ENCODE measurements at regions not wholly inside any gene's neighbourhood (a gene's known extent, or its start where the extent isn't known, plus 50 kb on each side); places are given as distances from the start of the nearest gene placed in this dataset.

- Histone ChIP-seq H3K27me3 (ENCODE audit: insufficient read depth, low read length, poor library complexity) (no peaks in the 10 kb centered on the region), H3K4me2 (ENCODE audit: low read length) (no peak overlapping the region), H4K8ac (ENCODE audit: low read depth, low read length) (no peak overlapping the region), H3K56ac (ENCODE audit: low read length) (no peak overlapping the region), H3K79me1 (ENCODE audit: low read length) (no peaks in the 10 kb centered on the region), H2BK15ac (replicated peaks; ENCODE audit: low read depth) (no peak overlapping the region), H4K5ac (ENCODE audit: low read length) (no peak overlapping the region), H3K23ac (ENCODE audit: low read length) (no peak overlapping the region), H2AK5ac (ENCODE audit: low read length) (no peak overlapping the region), H3K18ac (ENCODE audit: low read length) (no peak overlapping the region), H3K4ac (ENCODE audit: low read depth, low read length) (no peak overlapping the region), H3K27ac (ENCODE audit: low read depth, low read length) (no peak overlapping the region), H3K79me2 (ENCODE audit: control insufficient read depth, insufficient read depth, low read length) (no peaks in the 10 kb centered on the region), H2BK5ac (ENCODE audit: low read length) (no peak overlapping the region), H3K9ac (ENCODE audit: low read length) (no peak overlapping the region), H3K4me1 (ENCODE audit: control insufficient read depth, low read depth, low read length) (no peaks in the 10 kb centered on the region), H3K36me3 (ENCODE audit: control insufficient read depth, insufficient read depth, low read length) (no peaks in the 10 kb centered on the region), H2BK120ac (ENCODE audit: low read depth, low read length) (no peak overlapping the region), H3K4me3 (ENCODE audit: low read length) (no peak overlapping the region)
- no peak for DNase-seq
- whole genome bisulfite sequencing (ENCODE audit: extremely low coverage, insufficient coverage, low lambda C conversion rate), result no CpG with 5 or more reads among the region's 2 CpGs
Measured at GRCh38 chr14:42854061-42854460, 1247.4 kb downstream of the LRFN5 start.

DNA sequence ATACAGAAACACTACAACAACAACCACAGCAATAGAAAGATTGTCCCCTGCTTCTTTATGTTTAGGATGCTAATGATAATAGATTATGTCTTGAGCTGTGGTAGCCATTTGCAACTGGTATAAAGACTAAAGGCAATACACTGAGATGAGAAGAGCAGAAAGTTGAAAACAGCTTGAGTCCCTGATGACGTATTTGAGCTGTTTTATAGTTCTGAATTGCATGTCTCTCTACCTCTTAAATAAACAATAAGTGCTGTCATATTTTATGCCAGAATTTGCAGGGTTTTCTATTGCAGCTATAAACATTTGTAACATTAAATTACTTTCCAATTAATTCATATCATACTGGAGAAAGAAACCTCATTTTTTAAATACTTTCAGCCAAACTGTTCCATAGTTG, 1242.0 kb downstream of the LRFN5 start:
- no CpG with 5 or more reads among the region's 1 CpG for WGBS (ENCODE audit: extremely low coverage, insufficient coverage, low lambda C conversion rate)
- Histone ChIP-seq H3K23ac (ENCODE audit: low read length) (no peak overlapping the region), H3K4me3 (ENCODE audit: low read length) (no peak overlapping the region), H3K56ac (ENCODE audit: low read length) (no peak overlapping the region), H3K79me1 (ENCODE audit: low read length) (no peaks in the 10 kb centered on the region), H3K36me3 (ENCODE audit: control insufficient read depth, insufficient read depth, low read length) (no peaks in the 10 kb centered on the region), H2AK5ac (ENCODE audit: low read length) (no peak overlapping the region), H4K8ac (ENCODE audit: low read depth, low read length) (no peak overlapping the region), H3K4me1 (ENCODE audit: control insufficient read depth, low read depth, low read length) (no peaks in the 10 kb centered on the region), H2BK5ac (ENCODE audit: low read length) (no peak overlapping the region), H3K4me2 (ENCODE audit: low read length) (no peak overlapping the region), H4K5ac (ENCODE audit: low read length) (no peak overlapping the region), H2BK15ac (replicated peaks; ENCODE audit: low read depth) (no peak overlapping the region), H3K27ac (ENCODE audit: low read depth, low read length) (no peak overlapping the region), H2BK120ac (ENCODE audit: low read depth, low read length) (no peak overlapping the region), H3K4ac (ENCODE audit: low read depth, low read length) (no peak overlapping the region), H3K18ac (ENCODE audit: low read length) (no peak overlapping the region), H3K27me3 (ENCODE audit: insufficient read depth, low read length, poor library complexity) (no peaks in the 10 kb centered on the region), H3K9ac (ENCODE audit: low read length) (no peak overlapping the region), H3K79me2 (ENCODE audit: control insufficient read depth, insufficient read depth, low read length) (no peaks in the 10 kb centered on the region)
- DNase-seq, result no peak

DNA sequence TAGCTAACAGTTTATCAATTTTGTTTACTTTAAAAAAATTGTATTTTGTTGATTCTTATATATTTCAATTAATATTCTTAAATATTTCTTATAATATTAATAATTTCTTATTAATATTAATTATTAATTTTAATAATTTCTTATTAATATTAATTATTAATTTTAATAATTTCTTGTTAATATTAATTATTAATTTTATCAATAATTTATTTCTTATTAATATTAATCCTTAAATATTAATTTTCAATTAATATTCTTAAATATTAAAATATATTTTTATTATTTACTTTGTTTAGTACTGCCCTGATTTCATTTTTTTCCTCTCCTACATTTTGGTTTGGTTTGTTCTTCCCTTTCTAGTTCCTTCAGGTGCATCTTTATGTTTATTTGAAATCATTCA, 1208.1 kb downstream of the LRFN5 start:
- Histone ChIP-seq H3K56ac (ENCODE audit: low read length) (no peak overlapping the region), H3K4me3 (ENCODE audit: low read length) (no peak overlapping the region), H4K5ac (ENCODE audit: low read length) (no peak overlapping the region), H3K79me2 (ENCODE audit: control insufficient read depth, insufficient read depth, low read length) (no peaks in the 10 kb centered on the region), H3K36me3 (ENCODE audit: control insufficient read depth, insufficient read depth, low read length) (no peaks in the 10 kb centered on the region), H3K9ac (ENCODE audit: low read length) (no peak overlapping the region), H3K23ac (ENCODE audit: low read length) (no peak overlapping the region), H2BK15ac (replicated peaks; ENCODE audit: low read depth) (no peak overlapping the region), H2AK5ac (ENCODE audit: low read length) (no peak overlapping the region), H2BK5ac (ENCODE audit: low read length) (no peak overlapping the region), H2BK120ac (ENCODE audit: low read depth, low read length) (no peak overlapping the region), H3K79me1 (ENCODE audit: low read length) (no peaks in the 10 kb centered on the region), H3K27ac (ENCODE audit: low read depth, low read length) (no peak overlapping the region), H3K27me3 (ENCODE audit: insufficient read depth, low read length, poor library complexity) (no peaks in the 10 kb centered on the region), H3K4me1 (ENCODE audit: control insufficient read depth, low read depth, low read length) (no peaks in the 10 kb centered on the region), H4K8ac (ENCODE audit: low read depth, low read length) (no peak overlapping the region), H3K4me2 (ENCODE audit: low read length) (no peak overlapping the region), H3K18ac (ENCODE audit: low read length) (no peak overlapping the region), H3K4ac (ENCODE audit: low read depth, low read length) (no peak overlapping the region)
- DNase-seq, result no peak

GRCh38 chr14:42806909-42807315, 1200.2 kb downstream of the LRFN5 start:
- H3K27me3 ChIP-seq (ENCODE audit: insufficient read depth, low read length, poor library complexity), result no peaks in the 10 kb centered on the region
- WGBS (ENCODE audit: extremely low coverage, insufficient coverage, low lambda C conversion rate), result no CpG with 5 or more reads among the region's 2 CpGs
- H3K4me1 ChIP-seq (ENCODE audit: control insufficient read depth, low read depth, low read length), result no peaks in the 10 kb centered on the region
- H3K36me3 ChIP-seq (ENCODE audit: control insufficient read depth, insufficient read depth, low read length), result no peaks in the 10 kb centered on the region
- no peak overlapping the region for H3K9ac ChIP-seq (ENCODE audit: low read length)
- H3K4ac ChIP-seq (ENCODE audit: low read depth, low read length), result no peak overlapping the region
- H3K79me1 ChIP-seq (ENCODE audit: low read length), result no peaks in the 10 kb centered on the region
- H3K4me2 ChIP-seq (ENCODE audit: low read length), result no peak overlapping the region
- H3K18ac ChIP-seq (ENCODE audit: low read length), result no peak overlapping the region
- no peak overlapping the region for H2AK5ac ChIP-seq (ENCODE audit: low read length)
- no peak overlapping the region for H3K4me3 ChIP-seq (ENCODE audit: low read length)
- H3K79me2 ChIP-seq (ENCODE audit: control insufficient read depth, insufficient read depth, low read length), result no peaks in the 10 kb centered on the region
- no peak overlapping the region for H2BK5ac ChIP-seq (ENCODE audit: low read length)
- H2BK120ac ChIP-seq (ENCODE audit: low read depth, low read length), result no peak overlapping the region
- H4K5ac ChIP-seq (ENCODE audit: low read length), result no peak overlapping the region
- no peak overlapping the region for H2BK15ac ChIP-seq (replicated peaks; ENCODE audit: low read depth)
- no peak for DNase-seq
- no peak overlapping the region for H3K27ac ChIP-seq (ENCODE audit: low read depth, low read length)
- H4K8ac ChIP-seq (ENCODE audit: low read depth, low read length), result no peak overlapping the region
- H3K56ac ChIP-seq (ENCODE audit: low read length), result no peak overlapping the region
- H3K23ac ChIP-seq (ENCODE audit: low read length), result no peak overlapping the region

DNA sequence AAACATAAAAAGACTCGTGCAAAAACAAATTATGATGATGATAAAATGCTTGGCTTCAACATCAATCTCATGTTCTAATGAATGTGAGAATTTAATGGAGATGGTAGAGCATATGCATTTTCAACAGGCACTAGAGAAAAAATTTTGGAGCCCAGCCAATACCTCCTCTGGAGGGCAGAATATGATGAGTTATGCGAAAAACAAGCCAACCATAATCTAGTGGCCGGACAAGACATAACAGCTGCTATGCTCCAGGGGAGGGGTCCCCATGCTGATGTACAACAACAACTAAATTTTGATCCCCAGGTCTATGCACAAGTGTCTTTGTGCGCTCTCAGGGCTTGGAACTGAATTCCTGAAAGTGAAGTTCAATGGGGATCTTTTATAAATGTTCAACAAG, 1197.5 kb downstream of the LRFN5 start:
- H4K8ac ChIP-seq (ENCODE audit: low read depth, low read length), result no peak overlapping the region

GRCh38 chr14:42802346-42802745, 1195.7 kb downstream of the LRFN5 start:
- H3K4me3 ChIP-seq (ENCODE audit: low read length), result no peak overlapping the region
- H3K9ac ChIP-seq (ENCODE audit: low read length), result no peak overlapping the region
- no peaks in the 10 kb centered on the region for H3K27me3 ChIP-seq (ENCODE audit: insufficient read depth, low read length, poor library complexity)
- no peak overlapping the region for H2BK120ac ChIP-seq (ENCODE audit: low read depth, low read length)
- no peaks in the 10 kb centered on the region for H3K36me3 ChIP-seq (ENCODE audit: control insufficient read depth, insufficient read depth, low read length)
- no peak overlapping the region for H3K27ac ChIP-seq (ENCODE audit: low read depth, low read length)
- no peak for DNase-seq
- H3K79me1 ChIP-seq (ENCODE audit: low read length), result no peaks in the 10 kb centered on the region
- H3K4me2 ChIP-seq (ENCODE audit: low read length), result no peak overlapping the region
- no peak overlapping the region for H2BK15ac ChIP-seq (replicated peaks; ENCODE audit: low read depth)
- H4K8ac ChIP-seq (ENCODE audit: low read depth, low read length), result no peak overlapping the region
- no peaks in the 10 kb centered on the region for H3K79me2 ChIP-seq (ENCODE audit: control insufficient read depth, insufficient read depth, low read length)
- no peak overlapping the region for H3K23ac ChIP-seq (ENCODE audit: low read length)
- H4K5ac ChIP-seq (ENCODE audit: low read length), result no peak overlapping the region
- no peak overlapping the region for H3K18ac ChIP-seq (ENCODE audit: low read length)
- H2BK5ac ChIP-seq (ENCODE audit: low read length), result no peak overlapping the region
- H3K56ac ChIP-seq (ENCODE audit: low read length), result no peak overlapping the region
- no CpG with 5 or more reads among the region's 1 CpG for WGBS (ENCODE audit: extremely low coverage, insufficient coverage, low lambda C conversion rate)
- no peak overlapping the region for H2AK5ac ChIP-seq (ENCODE audit: low read length)
- H3K4me1 ChIP-seq (ENCODE audit: control insufficient read depth, low read depth, low read length), result no peaks in the 10 kb centered on the region
- H3K4ac ChIP-seq (ENCODE audit: low read depth, low read length), result no peak overlapping the region

More for the DNA sequence above, 1197.5 kb downstream of the LRFN5 start:
- Histone ChIP-seq H3K36me3 (ENCODE audit: control insufficient read depth, insufficient read depth, low read length) (no peaks in the 10 kb centered on the region), H2BK120ac (ENCODE audit: low read depth, low read length) (no peak overlapping the region), H3K4me1 (ENCODE audit: control insufficient read depth, low read depth, low read length) (no peaks in the 10 kb centered on the region), H3K4ac (ENCODE audit: low read depth, low read length) (no peak overlapping the region), H3K18ac (ENCODE audit: low read length) (no peak overlapping the region), H2BK5ac (ENCODE audit: low read length) (no peak overlapping the region), H2BK15ac (replicated peaks; ENCODE audit: low read depth) (no peak overlapping the region), H4K5ac (ENCODE audit: low read length) (no peak overlapping the region), H3K4me3 (ENCODE audit: low read length) (no peak overlapping the region), H2AK5ac (ENCODE audit: low read length) (no peak overlapping the region), H3K27me3 (ENCODE audit: insufficient read depth, low read length, poor library complexity) (no peaks in the 10 kb centered on the region), H3K79me2 (ENCODE audit: control insufficient read depth, insufficient read depth, low read length) (no peaks in the 10 kb centered on the region), H3K56ac (ENCODE audit: low read length) (no peak overlapping the region), H3K9ac (ENCODE audit: low read length) (no peak overlapping the region), H3K4me2 (ENCODE audit: low read length) (no peak overlapping the region), H3K23ac (ENCODE audit: low read length) (no peak overlapping the region), H3K79me1 (ENCODE audit: low read length) (no peaks in the 10 kb centered on the region), H3K27ac (ENCODE audit: low read depth, low read length) (no peak overlapping the region)
- no peak for DNase-seq
- WGBS (ENCODE audit: extremely low coverage, insufficient coverage, low lambda C conversion rate), result no CpG with 5 or more reads among the region's 4 CpGs
